ENCODE measurements at regions not wholly inside any gene's neighbourhood (a gene's known extent, or its start where the extent isn't known, plus 50 kb on each side); places are given as distances from the start of the nearest gene placed in this dataset.

GRCh38 chr4:60223208-60223923 is 976.8 kb upstream of the ADGRL3 start:
- TF ChIP-seq EZH2 (IDR thresholded peaks at IDR 0.05; ENCODE audit: insufficient read depth, poor library complexity, severe bottlenecking): no peak
- no peak for TF ChIP-seq EZH2phosphoT487 (IDR thresholded peaks at IDR 0.05; ENCODE audit: insufficient read depth, low read depth)

Data from GM23248 (cell line).